G401.6 (cell line): ENCODE measurements at regions not wholly inside any gene's neighbourhood (a gene's known extent, or its start where the extent isn't known, plus 50 kb on each side); places are given as distances from the start of the nearest gene placed in this dataset.
"Not testable (repeated sequence)": the region's sequence is repeated elsewhere in the genome, so short reads cannot be mapped to it uniquely, and the experiment has no call there.

ENCODE experiments used
- FAIRE-seq: peaks from 2 replicates; lab custom pipeline; 2012; peaks lifted over from hg19 to GRCh38; lab: Jason Lieb, UNC

DNA sequence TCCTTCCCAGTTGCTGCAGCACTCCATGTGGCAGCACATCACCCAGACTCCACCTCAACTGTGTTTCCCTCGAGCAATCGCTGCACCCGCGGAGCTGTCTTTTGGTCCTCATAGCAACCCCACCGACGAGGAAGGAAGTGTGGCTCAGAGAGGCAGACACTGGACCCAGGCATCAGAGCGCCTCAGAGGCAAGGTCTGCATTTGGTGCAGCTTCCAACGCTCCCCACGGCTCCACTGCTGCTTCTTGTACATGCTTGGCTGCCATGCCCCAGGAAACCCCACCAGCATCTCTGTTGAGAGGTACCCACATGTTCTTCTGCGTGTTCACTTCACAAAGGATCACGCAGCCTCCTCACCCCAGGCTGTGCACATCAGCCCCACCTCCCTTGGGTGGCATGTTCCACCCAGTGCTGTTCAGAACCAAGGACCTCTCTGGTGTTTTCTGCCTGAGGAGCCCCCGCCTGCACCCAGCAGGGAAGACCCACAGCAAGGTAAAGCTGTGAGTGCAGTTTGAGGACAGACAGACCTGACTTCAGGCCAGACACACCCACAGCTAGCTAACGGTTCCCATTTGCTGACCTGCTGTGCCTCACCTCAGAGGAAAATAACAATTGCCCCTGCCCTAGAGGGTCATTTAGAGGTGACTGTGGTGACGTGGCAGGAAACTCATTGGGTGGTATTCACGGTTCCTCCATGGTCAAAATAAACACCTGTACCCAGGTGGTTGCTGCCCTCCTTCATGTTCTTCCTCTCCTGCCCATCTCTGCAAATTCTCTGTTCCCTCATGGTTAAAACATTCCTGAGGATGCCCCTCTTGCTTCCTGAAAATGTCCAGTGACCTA lies 326.3 kb upstream of the MYT1L start:
- no peak for FAIRE-seq

- FAIRE-seq: no peak
Measured at GRCh38 chr2:2656115-2657011, 325.3 kb upstream of the MYT1L start.

- FAIRE-seq: no peak
Measured at GRCh38 chr2:2655453-2656114, 324.5 kb upstream of the MYT1L start.

GRCh38 chr2:2653231-2653630 lies 322.2 kb upstream of the MYT1L start:
- no peak for FAIRE-seq

DNA sequence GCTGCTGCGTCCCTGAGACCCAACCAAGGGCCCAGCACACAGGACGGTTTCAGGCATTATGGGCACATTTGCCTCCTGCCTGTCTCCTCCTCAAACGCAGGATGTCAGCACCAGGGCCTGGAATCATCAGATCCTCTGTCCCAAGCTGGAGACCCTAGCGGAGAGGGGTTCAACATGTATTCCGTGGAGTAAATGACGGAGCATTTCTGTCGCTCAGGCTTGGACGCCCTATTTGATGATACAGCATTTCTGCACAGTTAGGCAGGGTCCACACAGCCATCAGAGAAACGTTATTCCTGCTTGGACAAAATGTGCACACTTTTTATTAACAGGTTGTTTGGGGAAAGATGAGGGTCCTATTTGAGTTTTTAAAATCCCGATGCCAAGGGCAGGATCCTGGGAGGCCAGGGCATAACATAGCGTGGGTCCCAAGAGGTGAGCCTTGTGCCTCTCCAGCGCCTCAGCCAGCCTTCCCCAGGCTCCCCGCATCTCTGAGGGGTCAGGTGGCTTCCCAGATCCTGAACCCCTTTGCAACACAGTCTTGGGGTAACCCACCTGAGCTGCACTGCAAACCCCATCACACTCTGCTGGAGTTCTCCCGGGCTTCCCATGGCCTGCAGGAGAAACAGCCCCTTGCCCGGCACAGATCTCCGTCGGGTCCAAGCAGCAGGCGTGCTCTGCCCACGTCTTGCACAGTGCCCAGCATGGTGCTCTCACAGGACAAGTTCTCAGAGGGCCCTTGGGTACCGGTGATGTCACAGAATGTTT lies 319.7 kb upstream of the MYT1L start:
- no peak for FAIRE-seq

DNA sequence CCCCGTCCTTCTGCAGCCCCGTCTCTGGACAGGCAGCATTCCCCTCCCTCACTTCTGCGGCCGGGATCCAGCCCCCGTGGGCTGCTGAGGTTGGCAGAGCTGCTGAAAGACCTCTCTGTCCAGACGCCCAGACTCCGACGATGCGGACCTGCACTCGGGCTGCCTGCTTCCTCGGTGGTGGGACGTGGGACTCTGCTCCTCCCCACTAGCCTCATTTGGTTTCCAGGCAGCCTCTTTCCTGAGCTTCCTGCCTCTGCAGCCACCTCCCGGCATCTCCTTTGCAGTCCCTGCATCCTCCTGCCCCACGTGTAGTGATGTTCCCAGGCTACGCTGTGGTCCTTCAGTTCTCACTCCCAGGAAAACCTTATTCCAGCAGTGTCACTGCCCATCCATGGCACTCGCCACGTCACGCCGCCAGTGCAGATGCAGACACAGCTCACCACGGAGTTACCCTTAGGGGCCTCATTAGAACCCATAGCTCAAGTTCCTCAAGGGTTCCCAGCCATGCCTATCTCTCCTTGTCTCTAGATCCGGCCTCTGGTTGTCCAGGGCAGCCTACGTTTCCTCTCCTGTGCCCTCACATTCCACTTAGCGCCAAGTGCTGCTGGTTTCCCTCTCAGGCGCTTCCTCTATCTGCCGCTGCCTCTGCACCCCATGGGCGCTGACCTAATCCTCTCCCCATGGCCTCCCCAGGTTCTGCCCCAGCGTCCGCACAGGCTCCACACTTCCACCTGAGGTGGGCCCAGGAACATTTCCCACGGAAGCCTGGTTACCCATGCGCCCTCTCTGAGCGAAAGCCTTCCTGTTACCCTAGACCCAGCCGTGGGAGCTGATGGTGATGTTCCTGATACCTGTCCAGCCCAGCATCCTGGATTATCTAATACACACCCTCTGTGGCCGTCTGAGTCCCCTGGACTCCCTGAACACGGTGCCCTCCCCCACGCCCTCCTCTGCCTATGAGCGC lies 318.3 kb upstream of the MYT1L start:
- FAIRE-seq: no peak

- no peak for FAIRE-seq
Measured at GRCh38 chr2:2648094-2648493, 317.0 kb upstream of the MYT1L start.

DNA sequence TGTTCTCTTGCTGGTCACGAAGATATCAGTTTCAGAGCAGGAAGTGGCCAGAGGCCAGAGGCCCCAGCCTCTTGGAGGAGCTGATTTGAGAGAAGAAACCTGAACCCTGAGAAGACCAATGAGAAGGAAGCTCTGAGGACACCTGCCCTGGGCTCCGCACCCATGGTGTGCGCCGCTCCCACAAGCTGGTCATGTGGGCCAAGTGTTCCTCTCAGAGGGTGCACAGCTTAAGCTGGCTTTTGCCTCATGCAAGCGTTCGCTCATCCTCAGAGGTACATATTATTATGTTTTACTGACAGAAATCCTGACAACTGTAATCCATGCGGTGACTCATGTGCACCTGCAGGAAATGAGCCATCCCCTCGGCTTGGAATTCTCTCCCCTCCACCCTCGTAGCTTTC lies 316.1 kb upstream of the MYT1L start:
- FAIRE-seq: no peak

- no peak for FAIRE-seq
Measured at GRCh38 chr2:2646433-2647051, 315.5 kb upstream of the MYT1L start.

GRCh38 chr2:2645162-2645855 lies 314.2 kb upstream of the MYT1L start:
- no peak for FAIRE-seq

DNA sequence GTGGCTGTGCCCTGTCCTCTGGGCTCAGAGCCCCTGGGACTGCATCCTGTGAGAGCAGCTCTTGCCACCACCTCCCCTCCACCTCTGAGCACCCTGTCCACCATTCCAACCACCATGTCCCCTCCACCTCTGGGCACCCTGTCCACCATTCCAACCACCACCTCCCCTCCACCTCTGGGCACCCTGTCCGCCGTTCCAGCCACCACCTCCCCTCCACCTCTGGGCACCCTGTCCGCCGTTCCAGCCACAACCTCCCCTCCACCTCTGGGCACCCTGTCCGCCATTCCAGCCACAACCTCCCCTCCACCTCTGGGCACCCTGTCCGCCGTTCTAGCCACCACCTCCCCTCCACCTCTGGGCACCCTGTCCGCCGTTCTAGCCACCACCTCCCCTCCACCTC lies 313.7 kb upstream of the MYT1L start:
- FAIRE-seq: not testable (repeated sequence)

DNA sequence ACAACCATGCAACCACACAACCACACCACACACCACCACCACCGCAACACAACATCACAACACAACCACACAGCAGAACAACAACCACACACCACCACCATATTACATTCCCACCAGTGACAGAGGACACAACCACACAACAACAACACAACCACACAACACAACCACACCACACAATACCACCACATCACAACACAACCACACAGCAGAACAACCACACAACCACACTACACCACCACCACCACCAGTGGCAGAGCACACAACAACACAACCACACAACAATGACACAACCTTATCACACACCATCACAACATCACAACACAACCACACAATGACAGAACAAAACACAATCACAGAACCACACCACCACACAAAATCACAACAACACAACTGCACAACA lies 313.0 kb upstream of the MYT1L start:
- FAIRE-seq: no peak

- FAIRE-seq: no peak
Measured at GRCh38 chr2:2642906-2643890, 312.1 kb upstream of the MYT1L start.

DNA sequence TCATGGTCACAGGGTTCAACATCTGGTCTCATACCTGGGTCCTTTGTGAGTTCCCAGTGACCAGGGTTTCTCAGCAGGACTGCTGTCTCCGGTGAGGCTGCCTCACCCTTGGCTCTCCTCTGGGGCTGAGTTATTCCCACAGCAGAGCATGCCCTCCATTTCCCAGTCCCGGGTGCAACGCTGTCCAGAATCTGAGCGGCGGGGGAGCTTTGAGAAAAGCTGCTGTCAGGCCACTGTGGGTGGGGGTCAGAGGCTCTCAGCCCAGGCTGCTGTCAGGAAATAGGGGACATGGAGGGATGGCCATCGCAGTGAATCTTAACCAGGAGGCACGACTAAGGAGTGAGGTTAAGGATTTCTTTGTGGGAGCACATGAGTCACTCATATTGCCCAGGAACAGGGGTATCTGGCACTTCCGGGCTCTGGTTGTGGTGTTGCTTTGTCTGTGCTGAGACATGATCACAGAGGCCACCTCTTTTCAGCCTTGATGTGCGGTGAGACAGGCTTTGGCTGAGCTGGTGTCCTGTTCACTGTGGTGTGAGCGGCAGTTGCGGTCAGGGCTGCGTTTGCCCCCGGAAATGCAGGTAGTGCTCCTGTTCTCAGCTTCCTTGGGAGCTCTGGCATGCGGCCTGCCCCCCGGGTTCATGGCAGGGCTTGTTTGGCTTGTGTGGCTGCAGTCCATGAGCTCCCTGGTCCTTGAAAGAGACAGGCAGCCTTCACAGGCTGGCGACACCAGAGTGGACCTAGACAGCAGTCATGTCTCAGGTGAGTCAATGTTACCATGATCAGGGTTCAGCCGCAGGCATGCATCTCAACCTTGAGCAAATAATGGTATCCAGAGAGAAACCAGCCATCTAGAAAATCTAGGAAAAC lies 310.7 kb upstream of the MYT1L start:
- no peak for FAIRE-seq

DNA sequence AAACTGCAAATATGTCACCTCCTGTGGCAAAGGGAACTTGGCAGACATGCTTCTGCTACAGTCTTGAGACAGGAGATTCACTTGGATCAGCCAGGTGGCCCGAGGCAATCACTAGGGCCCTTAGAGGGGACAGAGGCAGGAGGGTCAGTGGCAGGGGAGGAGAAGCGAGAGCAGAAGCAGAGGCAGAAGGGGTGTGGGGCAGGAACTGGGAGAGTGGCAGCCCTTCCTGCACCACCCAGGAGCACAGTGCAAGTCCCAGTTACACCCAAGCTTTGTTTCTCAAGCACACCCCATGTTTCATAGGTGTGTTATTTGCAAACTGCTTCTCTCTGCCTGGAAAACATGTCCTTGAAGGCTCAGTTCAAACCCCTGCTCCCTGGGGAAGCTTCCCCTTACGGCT lies 309.7 kb upstream of the MYT1L start:
- no peak for FAIRE-seq

DNA sequence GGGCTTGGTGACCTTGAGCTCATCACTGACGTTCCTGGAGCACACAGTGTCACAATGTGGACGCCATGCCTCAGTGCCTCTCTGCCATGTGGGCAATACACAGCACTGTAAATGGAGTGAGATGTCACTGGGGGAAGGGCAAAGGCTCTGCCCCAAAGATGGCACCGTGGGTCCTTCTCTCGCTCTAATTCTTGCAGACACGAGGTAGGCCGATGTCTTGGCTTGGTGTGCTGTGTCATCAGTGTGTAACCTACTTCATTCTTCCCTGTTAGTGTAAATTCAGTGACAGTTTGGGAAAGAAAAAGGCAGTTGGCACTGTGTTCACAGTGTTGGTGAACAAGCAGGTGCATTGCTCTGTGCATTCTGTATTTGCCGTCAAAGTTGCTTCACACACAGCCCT lies 309.3 kb upstream of the MYT1L start:
- no peak for FAIRE-seq
